Right atrium auricular region (tissue), 2 donors: ENCODE measurements at regions not wholly inside any gene's neighbourhood (a gene's known extent, or its start where the extent isn't known, plus 50 kb on each side); places are given as distances from the start of the nearest gene placed in this dataset.

Source experiments
- DNase-seq: peaks from one replicate; pipeline ENCODE4 v3.0.0-alpha.2; 2019; ENCODE audit warnings: low spot score
- H3K27ac ChIP-seq, 2 donors: fragments of 200-600 bp; sonication (generic); 1 replicate in 1 of 2; 2 replicates in 1 of 2; pipeline ENCODE4 v1.5.1; 2016 to 2019
- H3K27me3 ChIP-seq, 2 donors: fragments of 200-600 bp; sonication (generic); one replicate each; pipeline versions ENCODE4 v1.5.1 to v1.6.0; 2017 to 2019
- H3K36me3 ChIP-seq: fragments of 200-600 bp; sonication (generic); one replicate; pipeline ENCODE4 v1.5.1; 2016
- H3K4me1 ChIP-seq, 2 donors: fragments of 200-600 bp; sonication (generic); one replicate each; pipeline versions ENCODE4 v1.5.1 to v1.6.0; 2017 to 2019
- H3K4me3 ChIP-seq, 2 donors: fragments of 200-600 bp; sonication (generic); 1 replicate in 1 of 2; 2 replicates in 1 of 2; pipeline ENCODE4 v1.5.1; 2017 to 2019; ENCODE audit warnings: mild to moderate bottlenecking in 1 of 2, moderate library complexity in 1 of 2
- H3K9me3 ChIP-seq, 2 donors: fragments of 200-600 bp; sonication (generic); one replicate each; pipeline ENCODE4 v1.5.1; 2019
- TF ChIP-seq, protein P1 (sequence below), 2 donors: fragments of 200-600 bp; sonication (generic); IDR thresholded peaks; one replicate each; pipeline ENCODE4 v1.5.1; 2019; ENCODE audit warnings: antibody characterized with exemption in 2 of 2

DNA sequence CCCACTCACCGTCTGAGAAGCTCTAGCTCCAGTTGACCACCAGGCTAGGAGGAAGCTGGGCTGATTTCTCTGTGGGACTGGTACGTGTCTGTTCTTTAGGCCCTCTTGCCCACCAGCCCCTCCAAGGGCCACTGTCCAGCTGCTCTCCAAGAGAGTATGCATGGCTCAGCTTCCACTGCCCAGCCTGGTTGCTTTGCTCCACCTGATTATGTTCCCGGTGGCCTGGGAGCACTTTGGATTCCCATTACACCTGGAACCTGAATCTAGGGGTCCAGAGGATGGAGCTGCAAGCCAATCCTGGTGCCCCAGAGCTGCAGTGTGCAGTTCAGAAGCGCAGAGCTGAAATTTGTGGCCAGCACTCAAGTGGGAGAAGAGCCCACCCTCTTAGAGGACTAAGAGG, 402.1 kb upstream of the CNTN6 start:
- no peaks in the 10 kb centered on the region for H3K36me3 ChIP-seq
- TF ChIP-seq, protein P1, sequence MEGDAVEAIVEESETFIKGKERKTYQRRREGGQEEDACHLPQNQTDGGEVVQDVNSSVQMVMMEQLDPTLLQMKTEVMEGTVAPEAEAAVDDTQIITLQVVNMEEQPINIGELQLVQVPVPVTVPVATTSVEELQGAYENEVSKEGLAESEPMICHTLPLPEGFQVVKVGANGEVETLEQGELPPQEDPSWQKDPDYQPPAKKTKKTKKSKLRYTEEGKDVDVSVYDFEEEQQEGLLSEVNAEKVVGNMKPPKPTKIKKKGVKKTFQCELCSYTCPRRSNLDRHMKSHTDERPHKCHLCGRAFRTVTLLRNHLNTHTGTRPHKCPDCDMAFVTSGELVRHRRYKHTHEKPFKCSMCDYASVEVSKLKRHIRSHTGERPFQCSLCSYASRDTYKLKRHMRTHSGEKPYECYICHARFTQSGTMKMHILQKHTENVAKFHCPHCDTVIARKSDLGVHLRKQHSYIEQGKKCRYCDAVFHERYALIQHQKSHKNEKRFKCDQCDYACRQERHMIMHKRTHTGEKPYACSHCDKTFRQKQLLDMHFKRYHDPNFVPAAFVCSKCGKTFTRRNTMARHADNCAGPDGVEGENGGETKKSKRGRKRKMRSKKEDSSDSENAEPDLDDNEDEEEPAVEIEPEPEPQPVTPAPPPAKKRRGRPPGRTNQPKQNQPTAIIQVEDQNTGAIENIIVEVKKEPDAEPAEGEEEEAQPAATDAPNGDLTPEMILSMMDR (IDR thresholded peaks at IDR 0.05), result no peak
- no peak for DNase-seq
- H3K4me1 ChIP-seq, result no peaks in the 10 kb centered on the region
- H3K27me3 ChIP-seq, result no peaks in the 10 kb centered on the region
- H3K9me3 ChIP-seq, result peaks cover 0 to 5% of the 10 kb centered on the region in 2 donors
- H3K4me3 ChIP-seq, result no peak overlapping the region
- H3K27ac ChIP-seq, result no peak overlapping the region

DNA sequence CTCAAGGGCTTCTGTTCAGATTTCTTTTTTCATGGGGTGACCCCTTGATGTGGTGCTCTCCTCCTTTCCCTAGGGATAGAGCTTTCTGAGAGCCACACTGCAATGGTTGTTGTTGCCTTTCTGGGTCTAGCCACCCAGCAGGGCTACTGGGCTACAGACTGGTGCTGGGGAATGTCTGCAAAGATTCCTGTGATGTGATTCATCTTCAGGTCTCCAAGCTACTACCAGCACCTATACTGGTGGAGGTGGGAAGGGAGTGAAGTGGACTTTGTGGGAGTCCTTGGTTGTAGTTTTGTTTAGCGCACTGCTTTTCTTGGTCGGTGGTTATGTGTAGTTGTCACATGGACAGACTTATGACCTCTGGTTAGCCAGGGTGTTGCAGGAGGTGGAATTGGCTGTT, 392.3 kb upstream of the CNTN6 start:
- TF ChIP-seq, protein P1 (IDR thresholded peaks at IDR 0.05), result no peak
- Histone ChIP-seq H3K9me3 (no peaks in the 10 kb centered on the region), H3K27ac (no peak overlapping the region)

DNA sequence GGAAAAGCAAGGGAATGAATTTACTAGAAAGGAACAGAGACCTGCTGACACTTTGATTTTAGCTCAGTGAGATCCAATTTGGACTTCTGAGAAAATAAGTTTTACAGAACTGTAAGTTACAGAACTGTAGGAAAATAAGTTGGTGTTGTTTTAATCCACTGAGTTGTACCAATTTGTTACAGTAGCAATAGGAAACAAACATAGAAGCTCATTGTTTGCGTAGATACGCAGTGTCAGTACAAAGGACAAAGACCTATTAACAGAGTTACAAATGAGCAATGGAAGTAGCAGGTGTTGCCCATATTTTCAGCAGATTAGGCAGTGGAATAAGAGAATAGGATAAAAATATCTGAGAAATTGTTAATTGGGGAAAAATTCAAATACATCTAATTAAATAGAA, 385.8 kb upstream of the CNTN6 start:
- no peaks in the 10 kb centered on the region for H3K9me3 ChIP-seq
- no peaks in the 10 kb centered on the region for H3K27me3 ChIP-seq
- H3K4me3 ChIP-seq, result no peak overlapping the region
- H3K27ac ChIP-seq, result no peak overlapping the region
- TF ChIP-seq, protein P1 (IDR thresholded peaks at IDR 0.05), result no peak
- DNase-seq, result no peak
- no peaks in the 10 kb centered on the region for H3K36me3 ChIP-seq
- H3K4me1 ChIP-seq, result no peaks in the 10 kb centered on the region

More for the DNA sequence above, 392.3 kb upstream of the CNTN6 start:
- no peaks in the 10 kb centered on the region for H3K27me3 ChIP-seq
- H3K36me3 ChIP-seq, result no peaks in the 10 kb centered on the region
- no peak for DNase-seq
- no peak overlapping the region for H3K4me3 ChIP-seq
- no peaks in the 10 kb centered on the region for H3K4me1 ChIP-seq

DNA sequence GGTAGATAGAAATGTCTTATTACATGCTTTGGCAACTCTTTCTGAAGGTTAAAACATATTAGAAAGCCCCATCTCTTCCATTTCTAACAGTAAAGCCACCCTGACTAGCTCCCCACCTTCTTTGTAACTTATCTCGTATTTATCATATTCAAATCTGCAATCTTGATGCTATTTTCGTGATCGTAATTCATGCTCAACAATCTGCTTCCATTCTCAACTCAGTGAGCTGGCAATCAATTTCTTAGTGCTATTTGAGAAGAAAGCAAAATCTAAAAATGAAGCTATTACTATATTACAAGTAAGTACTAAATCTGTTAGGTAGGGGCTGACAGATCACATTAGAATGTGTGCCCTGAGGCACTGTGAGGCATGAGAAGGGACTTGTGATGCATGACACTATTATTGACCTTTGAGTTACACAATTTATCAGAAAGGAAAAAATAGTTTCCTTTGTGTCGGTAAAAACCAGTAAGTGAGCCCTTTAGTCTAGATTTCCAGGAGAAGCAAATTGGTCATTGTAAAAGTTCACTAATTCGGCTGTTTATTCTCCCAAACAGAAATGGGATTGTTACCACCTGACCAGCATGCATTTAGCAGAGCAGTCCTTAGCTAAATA, 379.7 kb upstream of the CNTN6 start:
- Histone ChIP-seq H3K9me3 (no peaks in the 10 kb centered on the region), H3K4me1 (no peaks in the 10 kb centered on the region), H3K27ac (no peak overlapping the region), H3K27me3 (no peaks in the 10 kb centered on the region), H3K4me3 (no peak overlapping the region), H3K36me3 (no peaks in the 10 kb centered on the region)
- DNase-seq, result no peak
- TF ChIP-seq, protein P1 (IDR thresholded peaks at IDR 0.05), result no peak

DNA sequence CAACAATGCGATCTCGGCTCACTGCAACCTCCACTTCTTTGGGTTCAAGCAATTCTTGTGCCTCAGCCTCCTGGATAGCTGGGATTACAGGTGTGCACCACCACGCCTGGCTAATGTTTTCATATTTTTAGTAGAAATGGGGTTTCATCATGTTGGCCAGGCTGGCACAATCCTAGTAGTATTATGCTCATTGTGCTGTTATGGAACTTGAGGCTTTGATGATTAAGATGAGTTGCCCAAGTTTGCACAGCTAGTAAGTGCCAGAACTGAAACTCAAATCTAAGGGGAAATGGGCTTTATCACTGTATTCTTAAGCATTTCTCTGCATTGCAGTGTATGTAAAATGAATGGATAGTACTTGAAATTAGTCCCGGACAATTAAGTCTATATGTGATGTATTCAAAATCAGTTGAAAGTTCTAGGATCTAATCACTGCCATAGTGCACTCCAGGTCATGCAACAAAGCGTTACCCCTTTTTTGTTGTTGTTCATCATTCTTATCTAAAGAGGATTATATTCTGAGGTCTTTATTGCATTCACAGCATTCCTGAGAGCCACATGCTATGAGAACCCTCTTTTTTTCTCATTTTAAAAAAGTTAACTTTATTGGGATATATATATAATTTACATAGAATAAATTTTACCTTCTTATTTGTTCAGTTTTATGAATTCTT, 378.7 kb upstream of the CNTN6 start:
- Histone ChIP-seq H3K27ac (no peak overlapping the region), H3K4me1 (no peaks in the 10 kb centered on the region)

More for the DNA sequence above, 378.7 kb upstream of the CNTN6 start:
- TF ChIP-seq, protein P1 (IDR thresholded peaks at IDR 0.05), result no peak
- Histone ChIP-seq H3K27me3 (no peaks in the 10 kb centered on the region), H3K9me3 (no peaks in the 10 kb centered on the region), H3K4me3 (no peak overlapping the region), H3K36me3 (no peaks in the 10 kb centered on the region)
- no peak for DNase-seq
